GM18873 (cell line): ENCODE measurements at regions not wholly inside any gene's neighbourhood (a gene's known extent, or its start where the extent isn't known, plus 50 kb on each side); places are given as distances from the start of the nearest gene placed in this dataset.

ENCODE experiments used
- ATAC-seq: cut with Tn5 transposase; IDR thresholded peaks from one replicate; pipeline ENCODE4 v1.9.1; 2021; ENCODE audit warnings: mild to moderate bottlenecking, moderate library complexity, moderate number of reproducible peaks; ENCODE audit not compliant: unreplicated experiment, low FRiP score

- no peak for ATAC-seq
Measured at GRCh38 chr4:181189751-181190150, 1053.5 kb upstream of the TENM3 start.

- no peak for ATAC-seq
Measured at GRCh38 chr4:181193131-181193930, 1049.9 kb upstream of the TENM3 start.

- ATAC-seq, result no peak
Measured at GRCh38 chr4:181194096-181194495, 1049.1 kb upstream of the TENM3 start.

- no peak for ATAC-seq
Measured at GRCh38 chr4:181200076-181200475, 1043.1 kb upstream of the TENM3 start.

GRCh38 chr4:181202240-181202639, 1041.0 kb upstream of the TENM3 start:
- no peak for ATAC-seq

GRCh38 chr4:181204109-181204508, 1039.1 kb upstream of the TENM3 start:
- no peak for ATAC-seq

- ATAC-seq, result no peak
Measured at GRCh38 chr4:181213551-181213950, 1029.7 kb upstream of the TENM3 start.

GRCh38 chr4:181216501-181216900, 1026.7 kb upstream of the TENM3 start:
- no peak for ATAC-seq

GRCh38 chr4:181219783-181220416, 1023.3 kb upstream of the TENM3 start:
- no peak for ATAC-seq

GRCh38 chr4:181224852-181225251, 1018.4 kb upstream of the TENM3 start:
- no peak for ATAC-seq

GRCh38 chr4:181225616-181226261, 1017.5 kb upstream of the TENM3 start:
- no peak for ATAC-seq

- ATAC-seq, result no peak
Measured at GRCh38 chr4:181234951-181235680, 1008.1 kb upstream of the TENM3 start.

GRCh38 chr4:181245326-181245725, 997.9 kb upstream of the TENM3 start:
- ATAC-seq, result no peak

GRCh38 chr4:181249031-181249430, 994.2 kb upstream of the TENM3 start:
- ATAC-seq, result no peak

GRCh38 chr4:181254771-181255170, 988.4 kb upstream of the TENM3 start:
- no peak for ATAC-seq

GRCh38 chr4:181258569-181258968, 984.6 kb upstream of the TENM3 start:
- ATAC-seq, result no peak

GRCh38 chr4:181259081-181259709, 984.0 kb upstream of the TENM3 start:
- no peak for ATAC-seq

- ATAC-seq, result no peak
Measured at GRCh38 chr4:181261279-181261678, 981.9 kb upstream of the TENM3 start.

GRCh38 chr4:181264893-181265292, 978.3 kb upstream of the TENM3 start:
- ATAC-seq, result no peak

- no peak for ATAC-seq
Measured at GRCh38 chr4:181265370-181265769, 977.8 kb upstream of the TENM3 start.
